ENCODE measurements at regions not wholly inside any gene's neighbourhood (a gene's known extent, or its start where the extent isn't known, plus 50 kb on each side); places are given as distances from the start of the nearest gene placed in this dataset.

GRCh38 chr20:12210591-12210990, 292.9 kb downstream of the BTBD3 start:
- 87 to 89% methylated on average over 3 of the region's 3 CpGs for WGBS, 2 donors
- TF ChIP-seq, protein P1, sequence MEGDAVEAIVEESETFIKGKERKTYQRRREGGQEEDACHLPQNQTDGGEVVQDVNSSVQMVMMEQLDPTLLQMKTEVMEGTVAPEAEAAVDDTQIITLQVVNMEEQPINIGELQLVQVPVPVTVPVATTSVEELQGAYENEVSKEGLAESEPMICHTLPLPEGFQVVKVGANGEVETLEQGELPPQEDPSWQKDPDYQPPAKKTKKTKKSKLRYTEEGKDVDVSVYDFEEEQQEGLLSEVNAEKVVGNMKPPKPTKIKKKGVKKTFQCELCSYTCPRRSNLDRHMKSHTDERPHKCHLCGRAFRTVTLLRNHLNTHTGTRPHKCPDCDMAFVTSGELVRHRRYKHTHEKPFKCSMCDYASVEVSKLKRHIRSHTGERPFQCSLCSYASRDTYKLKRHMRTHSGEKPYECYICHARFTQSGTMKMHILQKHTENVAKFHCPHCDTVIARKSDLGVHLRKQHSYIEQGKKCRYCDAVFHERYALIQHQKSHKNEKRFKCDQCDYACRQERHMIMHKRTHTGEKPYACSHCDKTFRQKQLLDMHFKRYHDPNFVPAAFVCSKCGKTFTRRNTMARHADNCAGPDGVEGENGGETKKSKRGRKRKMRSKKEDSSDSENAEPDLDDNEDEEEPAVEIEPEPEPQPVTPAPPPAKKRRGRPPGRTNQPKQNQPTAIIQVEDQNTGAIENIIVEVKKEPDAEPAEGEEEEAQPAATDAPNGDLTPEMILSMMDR (IDR thresholded peaks at IDR 0.05) = no peak
- TF ChIP-seq POLR2A (IDR thresholded peaks at IDR 0.05) (no peak), EP300 (IDR thresholded peaks at IDR 0.05) (no peak)
- no peaks in the 10 kb centered on the region for H3K36me3 ChIP-seq
- no peak overlapping the region for H3K4me3 ChIP-seq
- H3K27ac ChIP-seq = no peak overlapping the region
- H3K27me3 ChIP-seq = no peaks in the 10 kb centered on the region
- H3K4me1 ChIP-seq = no peaks in the 10 kb centered on the region
- DNase-seq (ENCODE audit: low spot score in 2 of 2) = no peak
- H3K9me3 ChIP-seq = peaks cover 0 to 4% (median under 1%) of the 10 kb centered on the region in 4 donors

DNA sequence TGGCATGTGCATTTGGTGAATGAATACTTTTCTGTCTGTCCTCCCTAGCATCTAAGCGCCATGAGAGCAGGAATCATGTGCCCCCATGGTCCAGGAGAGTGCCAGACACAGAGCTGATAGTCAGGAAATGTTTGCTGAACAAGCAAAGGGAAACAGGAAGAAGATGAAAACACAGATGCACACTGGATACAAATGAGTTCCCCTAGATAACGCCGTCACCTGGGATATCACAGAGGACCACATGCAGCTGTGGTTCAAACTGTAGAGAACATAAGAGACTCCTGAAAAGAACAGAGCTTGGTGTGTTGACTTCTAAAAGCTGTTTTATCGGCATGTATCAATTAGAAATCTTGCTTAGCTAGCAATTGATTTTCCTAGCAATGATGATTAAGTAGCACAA, 293.7 kb downstream of the BTBD3 start:
- Histone ChIP-seq H3K27me3 (no peaks in the 10 kb centered on the region), H3K27ac (no peak overlapping the region), H3K4me3 (no peak overlapping the region), H3K4me1 (no peaks in the 10 kb centered on the region), H3K9me3 (peaks cover 0 to 4% (median 2%) of the 10 kb centered on the region in 4 donors), H3K36me3 (no peaks in the 10 kb centered on the region)
- TF ChIP-seq, protein P1 (IDR thresholded peaks at IDR 0.05) = no peak
- DNase-seq (ENCODE audit: low spot score in 2 of 2) = no peak
- 77 to 85% methylated on average over 4 of the region's 4 CpGs for WGBS, 2 donors

GRCh38 chr20:12217382-12217781, 299.7 kb downstream of the BTBD3 start:
- DNase-seq (ENCODE audit: low spot score in 2 of 2) = no peak
- Histone ChIP-seq H3K36me3 (no peaks in the 10 kb centered on the region), H3K27me3 (no peaks in the 10 kb centered on the region), H3K9me3 (peaks cover 0 to 7% (median 0%) of the 10 kb centered on the region in 4 donors), H3K27ac (no peak overlapping the region), H3K4me1 (no peaks in the 10 kb centered on the region), H3K4me3 (no peak overlapping the region)
- TF ChIP-seq, protein P1 (IDR thresholded peaks at IDR 0.05) = no peak
- no peak for TF ChIP-seq EP300 (IDR thresholded peaks at IDR 0.05)
- no peak for TF ChIP-seq POLR2A (IDR thresholded peaks at IDR 0.05)

GRCh38 chr20:12219798-12220197, 302.1 kb downstream of the BTBD3 start:
- Histone ChIP-seq H3K27ac (no peak overlapping the region), H3K4me3 (no peak overlapping the region), H3K36me3 (no peaks in the 10 kb centered on the region), H3K27me3 (no peaks in the 10 kb centered on the region), H3K9me3 (peaks cover 0 to 7% (median 0%) of the 10 kb centered on the region in 4 donors), H3K4me1 (no peaks in the 10 kb centered on the region)
- DNase-seq (ENCODE audit: low spot score in 2 of 2) = no peak
- no peak for TF ChIP-seq POLR2A (IDR thresholded peaks at IDR 0.05)
- TF ChIP-seq, protein P1 (IDR thresholded peaks at IDR 0.05) = no peak
- no peak for TF ChIP-seq EP300 (IDR thresholded peaks at IDR 0.05)
- 82 to 89% methylated on average over 2 of the region's 2 CpGs for WGBS, 2 donors

- TF ChIP-seq POLR2A (IDR thresholded peaks at IDR 0.05) (no peak), EP300 (IDR thresholded peaks at IDR 0.05) (no peak)
- TF ChIP-seq, protein P1 (IDR thresholded peaks at IDR 0.05) = no peak
- no peaks in the 10 kb centered on the region for H3K4me1 ChIP-seq
- H3K4me3 ChIP-seq = no peak overlapping the region
- no peaks in the 10 kb centered on the region for H3K36me3 ChIP-seq
- no peaks in the 10 kb centered on the region for H3K27me3 ChIP-seq
- no peak for DNase-seq (ENCODE audit: low spot score in 2 of 2)
- 68 to 78% methylated on average over 2 of the region's 2 CpGs for WGBS, 2 donors
- no peaks in the 10 kb centered on the region for H3K9me3 ChIP-seq
- no peak overlapping the region for H3K27ac ChIP-seq
Observed at GRCh38 chr20:12223057-12223456, 305.4 kb downstream of the BTBD3 start.

Measured in tibial nerve (tissue), 4 donors.